Stimulated activated effector memory CD8-positive, alpha-beta T cell treated with anti-CD3 and anti-CD28 coated beads, Interleukin-12 subunit alpha, Interleukin-12 subunit beta, amount 100 ng/mL, for 72 hours (primary cell): ENCODE measurements at regions not wholly inside any gene's neighbourhood (a gene's known extent, or its start where the extent isn't known, plus 50 kb on each side); places are given as distances from the start of the nearest gene placed in this dataset.
"Not testable (repeated sequence)": the region's sequence is repeated elsewhere in the genome, so short reads cannot be mapped to it uniquely, and the experiment has no call there.

Experiments used
- ATAC-seq: fragments of 150-1000 bp; cut with Tn5 transposase; 2 replicates; pipeline ENCODE4 v1.10.0; 2021
- DNase-seq, 2 donors: peaks; one replicate each; pipeline ENCODE4 v3.0.0; 2021 to 2022; ENCODE audit warnings: low spot score in 2 of 2
- H3K27ac Mint-ChIP-seq: one replicate; pipeline ENCODE4 v1.8.0; 2022; ENCODE audit warnings: mild to moderate bottlenecking, mixed read lengths
- H3K36me3 Mint-ChIP-seq: one replicate; pipeline ENCODE4 v1.8.0; 2022; ENCODE audit warnings: mild to moderate bottlenecking, mixed read lengths
- H3K4me1 Mint-ChIP-seq: one replicate; pipeline ENCODE4 v1.8.0; 2022; ENCODE audit warnings: mixed read lengths
- H3K4me3 Mint-ChIP-seq: one replicate; pipeline ENCODE4 v1.8.0; 2022; ENCODE audit warnings: mild to moderate bottlenecking, mixed read lengths
- H3K9me3 Mint-ChIP-seq: one replicate; pipeline ENCODE4 v1.8.0; 2022; ENCODE audit warnings: mixed read lengths

GRCh38 chr7:65722361-65722792 is 150.5 kb upstream of the VKORC1L1 start:
- H3K4me1 Mint-ChIP-seq, result peaks cover 12% of the 10 kb centered on the region
- no peaks in the 10 kb centered on the region for H3K9me3 Mint-ChIP-seq
- DNase-seq (peak; percentile 54 to 78), ATAC-seq (peak; percentile 73)
- H3K27ac Mint-ChIP-seq, result peak overlapping the region; percentile 56
- H3K4me3 Mint-ChIP-seq, result no peak overlapping the region
- no peaks in the 10 kb centered on the region for H3K36me3 Mint-ChIP-seq

GRCh38 chr7:65727182-65727581 is 145.7 kb upstream of the VKORC1L1 start:
- H3K27ac Mint-ChIP-seq, result peak overlapping the region; percentile 56
- ATAC-seq, result not testable (repeated sequence)

GRCh38 chr7:65731129-65731528 is 141.7 kb upstream of the VKORC1L1 start:
- Mint-ChIP-seq H3K36me3 (no peaks in the 10 kb centered on the region), H3K9me3 (no peaks in the 10 kb centered on the region), H3K4me3 (no peak overlapping the region), H3K27ac (no peak overlapping the region), H3K4me1 (no peaks in the 10 kb centered on the region)
- ATAC-seq (no peak), DNase-seq (no peak)

More at GRCh38 chr7:65727182-65727581, 145.7 kb upstream of the VKORC1L1 start:
- DNase-seq, H3K9me3 Mint-ChIP-seq, H3K36me3 Mint-ChIP-seq, H3K4me3 Mint-ChIP-seq: not testable (repeated sequence)
- H3K4me1 Mint-ChIP-seq, result peaks cover 12% of the 10 kb centered on the region

- no peaks in the 10 kb centered on the region for H3K4me1 Mint-ChIP-seq
- H3K36me3 Mint-ChIP-seq, result no peaks in the 10 kb centered on the region
- H3K4me3 Mint-ChIP-seq, result no peak overlapping the region
- no peaks in the 10 kb centered on the region for H3K9me3 Mint-ChIP-seq
- H3K27ac Mint-ChIP-seq, result no peak overlapping the region
- DNase-seq (no peak), ATAC-seq (peak; percentile 28)
These were observed 141.3 kb upstream of the VKORC1L1 start for GRCh38 chr7:65731562-65732035.

GRCh38 chr7:65744406-65744805 is 128.5 kb upstream of the VKORC1L1 start:
- Mint-ChIP-seq H3K4me3 (no peak overlapping the region), H3K36me3 (peaks cover 22% of the 10 kb centered on the region)

GRCh38 chr7:65746398-65746669 is 126.5 kb upstream of the VKORC1L1 start:
- DNase-seq (no peak), ATAC-seq (no peak)
- H3K4me3 Mint-ChIP-seq, result no peak overlapping the region
- peaks cover 12% of the 10 kb centered on the region for H3K36me3 Mint-ChIP-seq
- no peak overlapping the region for H3K27ac Mint-ChIP-seq
- H3K9me3 Mint-ChIP-seq, result no peaks in the 10 kb centered on the region
- no peaks in the 10 kb centered on the region for H3K4me1 Mint-ChIP-seq

More at GRCh38 chr7:65744406-65744805, 128.5 kb upstream of the VKORC1L1 start:
- H3K27ac Mint-ChIP-seq, result peak overlapping the region; percentile 17
- DNase-seq (no peak), ATAC-seq (no peak)
- H3K9me3 Mint-ChIP-seq, result no peaks in the 10 kb centered on the region
- no peaks in the 10 kb centered on the region for H3K4me1 Mint-ChIP-seq

- H3K4me1 Mint-ChIP-seq, result no peaks in the 10 kb centered on the region
- ATAC-seq (no peak), DNase-seq (no peak)
- H3K27ac Mint-ChIP-seq, result no peak overlapping the region
- no peaks in the 10 kb centered on the region for H3K9me3 Mint-ChIP-seq
- no peak overlapping the region for H3K4me3 Mint-ChIP-seq
- peaks cover 32% of the 10 kb centered on the region for H3K36me3 Mint-ChIP-seq
These were observed 123.8 kb upstream of the VKORC1L1 start for GRCh38 chr7:65749039-65749438.

GRCh38 chr7:65749518-65749917 is 123.4 kb upstream of the VKORC1L1 start:
- DNase-seq, result no peak
- H3K9me3 Mint-ChIP-seq, result no peaks in the 10 kb centered on the region
- H3K4me3 Mint-ChIP-seq, result peak overlapping the region; percentile 89
- peaks cover 37% of the 10 kb centered on the region for H3K36me3 Mint-ChIP-seq
- H3K4me1 Mint-ChIP-seq, result no peaks in the 10 kb centered on the region
- H3K27ac Mint-ChIP-seq, result no peak overlapping the region
- no peak for ATAC-seq

GRCh38 chr7:65750511-65751344 is 122.1 kb upstream of the VKORC1L1 start:
- H3K36me3 Mint-ChIP-seq, result peaks cover 49% of the 10 kb centered on the region
- peak; percentile 82 to 93 for DNase-seq
- no peaks in the 10 kb centered on the region for H3K9me3 Mint-ChIP-seq
- H3K4me3 Mint-ChIP-seq, result peak overlapping the region; percentile 89
- peak overlapping the region; percentile 94 for H3K27ac Mint-ChIP-seq
- ATAC-seq, result peak; percentile 100
- H3K4me1 Mint-ChIP-seq, result no peaks in the 10 kb centered on the region

GRCh38 chr7:65754070-65754469 is 118.8 kb upstream of the VKORC1L1 start:
- DNase-seq, H3K9me3 Mint-ChIP-seq, H3K4me3 Mint-ChIP-seq, H3K4me1 Mint-ChIP-seq, H3K27ac Mint-ChIP-seq, ATAC-seq: not testable (repeated sequence)
- peaks cover 79% of the 10 kb centered on the region for H3K36me3 Mint-ChIP-seq

- not testable (repeated sequence) for H3K9me3 Mint-ChIP-seq, DNase-seq, H3K4me3 Mint-ChIP-seq, H3K4me1 Mint-ChIP-seq
- peak; percentile 73 for ATAC-seq
- peak overlapping the region; percentile 34 for H3K27ac Mint-ChIP-seq
- H3K36me3 Mint-ChIP-seq, result peaks cover 81% of the 10 kb centered on the region
These were observed 113.9 kb upstream of the VKORC1L1 start for GRCh38 chr7:65758991-65759390.

- peak; percentile 69 for ATAC-seq
- H3K36me3 Mint-ChIP-seq, result peaks cover 65% of the 10 kb centered on the region
- not testable (repeated sequence) for DNase-seq, H3K4me1 Mint-ChIP-seq, H3K4me3 Mint-ChIP-seq, H3K9me3 Mint-ChIP-seq
- H3K27ac Mint-ChIP-seq, result peak overlapping the region; percentile 56
These were observed 110.2 kb upstream of the VKORC1L1 start for GRCh38 chr7:65762712-65763111.

- H3K9me3 Mint-ChIP-seq, H3K4me3 Mint-ChIP-seq, DNase-seq, H3K4me1 Mint-ChIP-seq, ATAC-seq: not testable (repeated sequence)
- Mint-ChIP-seq H3K27ac (peak overlapping the region; percentile 56), H3K36me3 (peaks cover 61% of the 10 kb centered on the region)
These were observed 109.8 kb upstream of the VKORC1L1 start for GRCh38 chr7:65763114-65763513.

- H3K9me3 Mint-ChIP-seq, H3K4me1 Mint-ChIP-seq: not testable (repeated sequence)
- Mint-ChIP-seq H3K36me3 (peaks cover 14% of the 10 kb centered on the region), H3K4me3 (peak overlapping the region; percentile 81), H3K27ac (peak overlapping the region; percentile 91)
- peak; percentile 89 to 96 for DNase-seq
- ATAC-seq, result peak; percentile 98
These were observed 102.2 kb upstream of the VKORC1L1 start for GRCh38 chr7:65770473-65771225.

GRCh38 chr7:65771226-65771569 is 101.7 kb upstream of the VKORC1L1 start:
- not testable (repeated sequence) for ATAC-seq, H3K4me1 Mint-ChIP-seq, DNase-seq, H3K9me3 Mint-ChIP-seq
- Mint-ChIP-seq H3K27ac (peak overlapping the region; percentile 91), H3K4me3 (peak overlapping the region; percentile 81), H3K36me3 (peaks cover 14% of the 10 kb centered on the region)

GRCh38 chr7:65776677-65777076 is 96.2 kb upstream of the VKORC1L1 start:
- not testable (repeated sequence) for DNase-seq, ATAC-seq, H3K36me3 Mint-ChIP-seq, H3K4me3 Mint-ChIP-seq, H3K4me1 Mint-ChIP-seq, H3K9me3 Mint-ChIP-seq, H3K27ac Mint-ChIP-seq
